ENCODE measurements at regions not wholly inside any gene's neighbourhood (a gene's known extent, or its start where the extent isn't known, plus 50 kb on each side); places are given as distances from the start of the nearest gene placed in this dataset.

GRCh38 chr10:128922172-128922571 lies 544.9 kb upstream of the MGMT start:
- no peak for DNase-seq

DNA sequence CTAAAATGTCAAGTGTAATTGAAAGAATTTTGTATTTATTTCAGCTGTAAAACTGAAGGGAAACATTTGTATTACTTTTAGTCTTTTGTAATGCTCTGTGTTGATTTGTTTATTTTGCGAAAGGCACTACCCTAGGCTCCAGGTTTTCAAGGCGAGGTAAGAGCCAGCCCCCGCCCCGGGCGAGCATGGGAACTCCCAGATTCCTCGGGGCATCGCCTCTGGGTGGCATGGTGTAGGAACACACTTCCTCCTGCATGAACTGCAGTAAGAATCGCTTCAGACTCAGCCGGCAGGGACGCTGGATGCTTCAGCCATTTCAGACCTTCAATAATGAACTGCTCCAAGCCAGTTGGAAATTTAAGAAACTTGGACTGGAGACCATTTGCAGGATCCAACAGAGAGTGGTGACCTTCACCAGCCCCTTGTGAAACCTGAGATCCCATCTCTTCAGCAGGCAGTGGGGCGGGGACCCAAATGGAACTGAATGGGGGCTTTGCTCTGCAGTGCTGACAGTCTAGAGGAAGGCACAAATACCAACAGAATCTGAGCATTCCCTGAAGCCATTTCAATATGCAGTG lies 544.3 kb upstream of the MGMT start:
- no peak for DNase-seq

- DNase-seq: no peak
These were observed 542.1 kb upstream of the MGMT start for GRCh38 chr10:128924918-128925317.

DNA sequence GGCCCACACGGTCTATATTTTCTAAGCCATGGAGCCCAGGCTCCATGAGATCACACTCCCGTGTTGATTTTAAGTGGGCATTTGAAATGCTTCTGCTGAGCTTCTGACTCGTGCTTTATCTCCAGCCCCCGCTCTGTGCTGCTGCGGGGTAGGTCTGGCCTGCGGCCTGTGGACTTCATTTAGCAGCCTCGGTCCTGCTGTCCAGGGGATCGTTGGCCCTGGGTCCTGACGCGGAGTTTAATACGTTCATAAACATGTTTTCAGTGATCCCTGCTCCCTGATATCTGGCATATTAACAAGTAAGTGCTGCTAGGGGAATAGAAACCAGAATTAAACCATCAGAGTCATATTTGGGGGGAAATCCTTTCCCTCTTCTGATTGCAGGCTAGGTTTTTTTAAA lies 540.3 kb upstream of the MGMT start:
- DNase-seq: no peak

DNA sequence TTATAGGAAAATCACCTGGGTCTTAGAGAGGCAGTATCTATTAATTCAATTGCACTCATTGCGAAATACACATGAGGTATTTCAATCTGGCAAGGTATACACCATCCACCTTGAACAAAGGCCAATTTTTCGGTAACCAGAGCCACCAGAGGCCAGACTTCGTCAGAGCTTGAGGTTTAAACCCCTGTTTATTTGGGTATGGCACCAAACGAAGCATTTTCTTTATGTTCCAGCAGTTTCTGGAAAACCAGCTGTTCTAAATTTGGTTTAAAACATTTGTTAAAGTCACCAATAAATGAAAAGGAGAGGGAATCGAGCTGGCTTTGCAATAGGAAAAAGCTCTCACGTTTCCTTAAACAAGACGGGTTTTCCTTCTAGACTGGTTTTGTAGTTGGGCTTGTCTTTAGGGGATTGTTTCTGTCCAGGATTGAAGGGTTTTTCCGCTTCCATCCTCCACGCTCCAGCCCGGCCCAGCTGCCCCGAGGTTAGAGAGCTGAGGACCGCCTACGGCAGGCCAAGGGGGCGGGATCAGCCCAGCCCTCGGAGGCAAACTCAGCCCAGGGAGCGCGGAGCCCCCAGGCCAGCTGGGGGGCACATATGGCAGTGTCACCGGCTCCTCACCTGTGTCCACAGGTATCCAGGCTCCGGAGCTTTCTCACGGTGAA lies 539.4 kb upstream of the MGMT start:
- DNase-seq: no peak

GRCh38 chr10:128928231-128928836 lies 538.7 kb upstream of the MGMT start:
- DNase-seq: no peak

DNA sequence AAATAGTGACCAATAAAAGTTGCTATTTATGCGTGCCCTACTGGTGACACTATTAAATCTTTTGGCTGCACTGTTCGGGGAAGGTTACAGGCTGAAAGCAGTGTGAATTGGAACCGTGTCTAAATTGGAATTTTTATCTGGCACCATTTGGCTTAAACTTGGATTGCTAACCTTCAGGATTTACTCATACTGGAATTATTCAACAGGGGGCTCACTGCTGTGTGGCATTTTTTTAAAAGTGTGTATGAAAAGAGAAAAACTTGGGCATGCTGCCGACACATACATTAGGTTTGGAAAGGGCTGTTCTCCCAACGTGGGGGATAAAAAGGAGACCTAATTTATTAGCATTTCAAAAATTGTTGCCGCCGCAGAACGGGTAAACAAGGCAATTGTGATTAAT lies 537.9 kb upstream of the MGMT start:
- DNase-seq: no peak

- DNase-seq: no peak
These were observed 537.3 kb upstream of the MGMT start for GRCh38 chr10:128929767-128930166.

DNA sequence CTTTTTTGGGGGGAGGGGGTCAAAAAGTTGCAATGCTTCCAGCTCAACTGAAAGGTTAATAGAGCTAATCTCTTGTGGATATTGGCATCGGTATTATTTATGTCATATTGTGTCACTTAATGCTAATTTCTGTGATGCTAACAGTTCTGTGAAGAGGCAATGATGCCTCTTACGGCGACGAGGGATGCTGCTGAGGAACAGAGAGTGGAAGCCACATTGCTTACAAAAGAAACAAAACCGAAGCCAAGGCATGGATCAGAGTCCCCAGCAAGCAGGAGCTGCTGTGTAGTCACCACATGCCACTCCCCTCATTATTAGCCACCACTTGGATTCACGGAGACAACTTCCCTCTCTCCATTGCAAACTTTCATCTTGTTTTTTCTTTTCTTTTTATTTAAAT lies 536.5 kb upstream of the MGMT start:
- no peak for DNase-seq

DNA sequence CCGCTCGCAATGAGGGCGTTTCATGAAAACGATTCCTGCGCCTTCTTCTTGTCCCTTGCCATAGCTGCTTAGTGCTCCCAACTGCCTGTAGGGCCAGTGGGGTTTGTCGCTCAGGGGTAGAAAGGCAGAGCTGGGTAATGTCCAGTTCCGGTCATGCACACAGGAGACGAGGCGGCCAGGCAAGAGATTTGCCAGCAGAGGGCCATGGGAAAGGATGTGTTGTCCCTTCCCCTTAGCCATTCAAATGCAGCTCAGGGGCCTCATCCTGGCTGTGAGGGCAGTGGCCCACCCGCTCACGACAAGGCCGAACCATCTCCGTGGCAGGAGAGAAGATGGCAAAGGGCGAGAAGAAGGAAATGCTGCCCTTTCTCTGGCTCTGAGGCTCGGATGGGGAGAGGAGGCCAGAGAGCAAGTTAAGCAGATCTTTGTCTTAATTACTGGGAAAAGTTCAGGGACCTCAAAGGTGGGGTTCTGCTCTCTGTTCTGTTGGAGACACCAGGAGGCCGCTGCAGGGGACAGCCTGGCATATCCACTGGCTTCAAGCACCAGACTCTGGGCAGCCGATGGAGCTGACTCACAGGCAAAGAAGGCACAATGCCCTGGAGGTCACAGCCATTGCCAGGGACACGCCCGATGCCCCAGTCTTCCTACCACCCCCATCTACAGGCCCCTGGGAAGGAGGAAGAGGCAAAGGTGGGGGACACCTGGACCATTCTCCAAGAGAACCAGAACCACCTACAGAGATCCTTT lies 534.8 kb upstream of the MGMT start:
- DNase-seq: no peak

DNA sequence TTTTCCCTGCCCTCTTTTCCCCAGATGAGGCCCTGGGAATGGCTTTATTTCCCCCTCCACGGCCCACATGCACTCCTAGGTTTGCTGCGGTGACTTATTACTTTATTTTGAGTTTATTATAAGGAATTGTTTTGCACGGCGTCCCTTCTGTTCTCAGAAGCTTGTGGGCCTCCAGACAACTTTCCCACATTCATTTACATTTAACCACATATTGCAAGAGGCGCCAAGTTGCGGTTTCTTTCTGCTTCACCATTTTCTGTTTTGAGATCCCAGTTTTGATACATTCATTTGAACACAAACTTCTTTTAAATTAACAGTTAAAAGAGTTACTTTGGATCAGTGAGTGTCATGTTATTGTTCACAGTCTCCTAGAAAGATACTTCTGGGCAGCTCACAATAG lies 532.5 kb upstream of the MGMT start:
- no peak for DNase-seq

DNA sequence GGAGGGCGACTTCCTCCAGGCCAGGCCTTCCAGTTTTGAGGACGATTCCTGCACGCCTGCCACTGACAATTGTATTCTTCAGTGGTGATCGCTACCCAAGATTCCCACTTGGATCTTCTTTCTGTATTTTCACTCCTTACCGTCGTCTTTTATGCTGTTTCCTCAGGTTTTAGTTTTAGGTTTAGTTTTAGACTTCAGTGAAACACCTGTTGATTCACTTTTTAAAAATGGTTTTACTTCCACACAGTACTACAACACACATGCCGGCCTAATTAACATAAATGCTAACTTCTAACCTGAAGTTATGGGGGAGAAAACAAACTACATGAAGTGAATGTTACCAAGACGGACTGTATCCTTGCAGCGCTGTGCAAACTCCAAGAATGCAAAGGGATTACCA lies 530.6 kb upstream of the MGMT start:
- no peak for DNase-seq

- no peak for DNase-seq
These were observed 528.5 kb upstream of the MGMT start for GRCh38 chr10:128938558-128938957.

DNA sequence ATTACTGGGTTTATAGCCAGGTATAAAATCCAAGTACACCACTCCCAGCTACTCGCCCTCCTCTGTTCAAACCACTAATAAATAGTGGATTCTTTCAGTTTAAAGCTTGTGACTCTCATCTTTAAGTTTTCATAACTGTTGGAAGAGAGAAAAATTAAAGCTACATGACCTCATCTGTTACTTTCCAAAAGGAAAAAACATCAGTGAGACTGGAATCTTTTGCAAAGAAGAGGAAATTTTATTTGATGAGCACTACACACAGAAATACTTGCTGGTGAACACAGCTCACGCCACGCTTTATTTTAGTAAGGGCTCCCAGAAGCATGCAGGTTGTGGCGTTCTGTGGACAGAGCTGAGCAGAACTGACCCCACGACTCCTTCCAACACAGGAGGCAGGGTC lies 527.0 kb upstream of the MGMT start:
- DNase-seq: no peak

DNA sequence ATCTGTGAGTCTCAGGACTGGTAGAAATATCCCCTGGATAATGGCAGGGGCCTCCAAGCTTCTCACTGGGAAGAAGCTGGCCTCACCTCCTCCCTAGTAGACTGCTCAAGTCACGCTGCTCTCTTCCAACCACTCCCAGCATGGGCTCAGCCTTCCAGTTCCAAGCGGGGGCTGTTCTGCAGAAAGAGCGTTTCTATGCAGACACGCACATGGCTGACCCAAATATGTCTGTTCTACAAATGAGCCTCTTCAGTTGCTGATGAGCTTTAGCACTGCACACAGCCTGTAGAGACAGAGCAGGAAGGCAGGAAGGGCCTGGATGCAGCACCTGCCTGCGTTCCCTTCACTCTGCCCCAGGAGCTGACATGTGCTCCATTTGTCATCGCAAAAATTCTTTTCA lies 523.9 kb upstream of the MGMT start:
- DNase-seq: no peak

GRCh38 chr10:128945398-128945797 lies 521.6 kb upstream of the MGMT start:
- no peak for DNase-seq

- DNase-seq: no peak
These were observed 516.7 kb upstream of the MGMT start for GRCh38 chr10:128950159-128950915.

DNA sequence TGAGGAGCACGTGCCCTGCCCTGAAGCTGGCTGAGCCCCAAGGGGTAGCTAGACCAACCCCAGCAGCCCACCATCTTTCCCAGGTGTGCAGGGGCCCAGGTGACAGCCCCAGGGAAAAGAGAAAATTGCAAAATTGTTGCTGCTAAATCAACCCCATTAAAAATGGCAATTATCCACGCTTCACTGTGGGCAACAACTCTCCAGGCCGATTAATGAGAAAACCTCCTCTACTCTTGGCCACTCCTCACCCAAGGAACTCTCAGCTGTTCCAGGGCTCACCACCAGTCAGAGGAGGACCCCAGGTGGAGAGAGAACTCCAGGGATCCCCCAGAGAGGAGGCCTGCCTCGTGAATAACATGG lies 516.1 kb upstream of the MGMT start:
- DNase-seq: no peak

DNA sequence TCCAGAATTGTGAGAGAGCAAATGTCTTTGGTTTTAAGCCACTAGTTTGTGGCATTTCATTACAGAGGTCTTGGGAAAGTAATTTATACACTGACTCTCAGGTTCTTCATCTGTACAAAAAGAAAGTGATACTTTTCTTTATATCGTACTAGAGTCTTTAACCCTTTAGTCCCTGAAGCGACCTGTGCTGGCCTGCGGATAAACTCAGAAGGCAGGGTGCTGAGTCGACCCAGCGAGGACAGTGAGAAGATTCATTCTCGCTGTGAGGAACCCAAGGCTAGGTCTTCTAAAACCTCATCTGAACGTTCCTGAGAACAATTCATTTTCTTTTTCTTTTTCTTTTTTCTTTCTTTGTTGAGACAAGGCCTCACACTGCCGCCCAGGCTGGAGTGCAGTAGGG lies 514.2 kb upstream of the MGMT start:
- DNase-seq: no peak

- DNase-seq: no peak
These were observed 510.9 kb upstream of the MGMT start for GRCh38 chr10:128956149-128956548.

- DNase-seq: no peak
These were observed 509.8 kb upstream of the MGMT start for GRCh38 chr10:128957221-128957620.

DNA sequence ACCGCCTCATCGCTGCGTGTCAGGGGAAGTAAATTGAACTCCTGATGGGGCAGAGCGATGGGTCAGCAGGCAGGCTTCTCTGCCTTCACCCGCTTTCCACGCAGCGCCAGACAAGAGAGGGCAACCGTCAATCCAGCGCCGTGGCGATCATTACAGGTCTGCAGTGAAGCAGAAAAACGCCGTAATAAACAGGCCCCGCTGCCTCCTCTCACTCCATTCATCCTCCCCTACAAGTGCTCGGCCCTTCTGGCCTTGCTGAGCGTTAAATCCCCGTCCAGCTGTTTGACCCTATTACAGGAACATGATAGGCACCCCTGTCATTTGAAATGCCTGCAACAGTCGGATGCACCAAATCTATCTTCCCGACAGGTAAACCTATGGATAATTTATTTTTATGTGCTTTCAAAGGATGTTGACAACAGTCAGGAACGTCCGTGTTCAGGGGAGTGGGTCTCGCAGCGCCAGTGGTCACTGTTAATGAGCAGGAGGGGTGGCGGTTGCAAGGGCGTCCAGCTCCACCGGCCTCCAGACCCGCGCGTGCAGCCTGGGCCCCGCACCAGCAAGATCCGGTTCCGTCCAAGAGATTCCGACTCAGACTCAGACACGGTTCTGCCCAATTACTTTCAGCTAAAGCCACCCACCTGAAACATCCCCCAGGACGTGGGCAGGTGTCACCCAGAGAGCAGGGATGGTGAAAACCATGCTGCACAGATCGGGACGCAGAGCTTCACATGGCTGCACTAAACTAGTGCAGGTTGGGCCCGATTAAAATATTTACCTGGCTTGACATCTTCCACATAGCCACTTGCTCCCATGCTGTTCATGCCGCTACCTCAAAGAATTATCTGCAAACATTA lies 508.0 kb upstream of the MGMT start:
- no peak for DNase-seq

Data from NCI-H69 (cell line).